ENCODE measurements at regions not wholly inside any gene's neighbourhood (a gene's known extent, or its start where the extent isn't known, plus 50 kb on each side); places are given as distances from the start of the nearest gene placed in this dataset.

- no peak for DNase-seq
- Mint-ChIP-seq H3K9me3 (no peaks in the 10 kb centered on the region), H3K4me3 (peak overlapping the region; percentile 28), H3K27me3 (peaks cover 23% of the 10 kb centered on the region), H3K36me3 (ENCODE audit: low read depth) (no peaks in the 10 kb centered on the region), H3K4me1 (peaks cover 2% of the 10 kb centered on the region), H3K27ac (no peak overlapping the region)
- ATAC-seq (ENCODE audit: low read depth): no peak
- ChIA-PET CTCF (no interaction called here), POLR2A (no interaction called here)
- no peak for TF ChIP-seq CTCF (IDR thresholded peaks at IDR 0.05)
- intact Hi-C loops (cut with micrococcal nuclease): no loop called here
Observed at GRCh38 chrX:39688219-39688575, 409.6 kb downstream of the BCOR start.

- DNase-seq: no peak
Observed at GRCh38 chrX:39688576-39689375, 409.0 kb downstream of the BCOR start.

GRCh38 chrX:39689376-39690104 lies 408.2 kb downstream of the BCOR start:
- DNase-seq (no peak), ATAC-seq (ENCODE audit: low read depth) (no peak)
- Mint-ChIP-seq H3K4me3 (no peak overlapping the region), H3K27ac (no peak overlapping the region), H3K4me1 (peaks cover 2% of the 10 kb centered on the region), H3K36me3 (ENCODE audit: low read depth) (no peaks in the 10 kb centered on the region), H3K27me3 (peaks cover 20% of the 10 kb centered on the region), H3K9me3 (no peaks in the 10 kb centered on the region)
- CTCF ChIA-PET: no interaction called here
- POLR2A ChIA-PET: interaction anchor here (0.6 kb wide), 1 partner anchor 279 kb away, joined by 5 read pairs; no protein-coding TSS in a partner anchor
- intact Hi-C loops (cut with micrococcal nuclease): no loop called here
- no peak for TF ChIP-seq CTCF (IDR thresholded peaks at IDR 0.05)

More at GRCh38 chrX:39688576-39689375, 409.0 kb downstream of the BCOR start:
- Mint-ChIP-seq H3K4me3 (peak overlapping the region; percentile 28), H3K27me3 (peaks cover 23% of the 10 kb centered on the region), H3K36me3 (ENCODE audit: low read depth) (no peaks in the 10 kb centered on the region), H3K27ac (no peak overlapping the region), H3K9me3 (no peaks in the 10 kb centered on the region), H3K4me1 (peaks cover 2% of the 10 kb centered on the region)
- intact Hi-C loops (cut with micrococcal nuclease): no loop called here
- POLR2A ChIA-PET: interaction anchor here (0.6 kb wide), 1 partner anchor 278 kb away, joined by 5 read pairs; no protein-coding TSS in a partner anchor
- CTCF ChIA-PET: no interaction called here
- TF ChIP-seq CTCF (IDR thresholded peaks at IDR 0.05): no peak
- ATAC-seq (ENCODE audit: low read depth): peak; percentile 28

DNA sequence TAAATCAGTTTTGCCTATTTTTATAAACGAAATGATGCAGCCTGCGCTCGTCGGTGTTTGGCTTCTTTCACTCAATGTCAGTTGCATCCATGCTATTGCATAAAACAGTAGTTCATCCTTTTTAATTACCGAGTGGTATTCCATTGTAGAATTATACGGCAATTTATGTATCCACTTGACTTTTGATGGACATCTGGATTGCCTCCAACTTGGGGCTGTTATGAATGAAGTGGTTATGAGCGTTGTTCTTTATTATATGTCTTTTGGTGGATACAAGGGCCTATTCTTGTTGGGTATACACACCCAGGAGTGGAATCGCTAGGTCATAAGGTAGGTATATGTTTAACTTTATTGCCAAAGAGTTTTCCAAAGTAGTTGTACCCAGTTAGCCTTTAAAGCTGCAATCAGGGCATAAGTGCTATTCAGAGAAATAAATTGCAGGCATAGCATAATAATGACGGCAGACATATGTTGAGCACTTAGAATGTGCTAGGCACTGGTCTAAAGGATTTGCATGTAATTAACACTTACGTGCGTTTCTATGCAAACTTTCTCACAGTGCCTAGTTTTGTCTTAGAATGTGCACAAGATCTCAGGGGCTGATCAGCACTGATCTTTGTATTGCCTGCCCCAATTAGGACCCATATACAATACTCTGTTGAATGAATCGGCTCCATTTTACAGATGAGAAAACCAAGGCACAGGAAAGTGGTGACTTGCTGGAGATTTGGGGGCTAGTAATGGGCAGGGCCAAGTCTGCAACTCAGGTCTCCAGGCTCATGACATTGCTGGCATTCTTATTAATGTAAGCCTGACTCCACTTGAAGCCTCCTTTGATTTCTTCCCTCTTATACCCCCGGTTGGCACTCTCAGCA lies 407.0 kb downstream of the BCOR start:
- ATAC-seq (ENCODE audit: low read depth) (no peak), DNase-seq (no peak)
- intact Hi-C loops (cut with micrococcal nuclease): no loop called here
- no peak overlapping the region for H3K4me3 Mint-ChIP-seq
- H3K36me3 Mint-ChIP-seq (ENCODE audit: low read depth): no peaks in the 10 kb centered on the region
- peaks cover 17% of the 10 kb centered on the region for H3K27me3 Mint-ChIP-seq
- ChIA-PET CTCF (no interaction called here), POLR2A (no interaction called here)
- H3K4me1 Mint-ChIP-seq: peaks cover 2% of the 10 kb centered on the region
- TF ChIP-seq CTCF (IDR thresholded peaks at IDR 0.05): no peak
- H3K9me3 Mint-ChIP-seq: no peaks in the 10 kb centered on the region
- H3K27ac Mint-ChIP-seq: no peak overlapping the region
